Activated CD4-positive, alpha-beta memory T cell treated with anti-CD3 and anti-CD28 coated beads, Interleukin-2, amount 10 ng/mL, durations not matched to agents 7 days and 5 days (primary cell): ENCODE measurements at regions not wholly inside any gene's neighbourhood (a gene's known extent, or its start where the extent isn't known, plus 50 kb on each side); places are given as distances from the start of the nearest gene placed in this dataset.
"Not testable (repeated sequence)": the region's sequence is repeated elsewhere in the genome, so short reads cannot be mapped to it uniquely, and the experiment has no call there.

Experiments used
- CTCF ChIA-PET: fragments of 350-600 bp; sonication (Branson Sonifier 250); formaldehyde crosslinking; loops from one replicate; lab custom pipeline; 2021; ENCODE audit warnings: antibody characterized with exemption, inconsistent platforms; lab: Charles Lee
- POLR2A ChIA-PET: fragments of 350-600 bp; sonication (Branson Sonifier 250); formaldehyde crosslinking; loops from one replicate; lab custom pipeline; 2021; ENCODE audit warnings: antibody characterized with exemption; lab: Charles Lee
- DNase-seq: peaks from one replicate; pipeline ENCODE4 v3.0.0-alpha.2; 2020
- H3K27ac Mint-ChIP-seq: one replicate; pipeline ENCODE4 v1.8.0; 2021; ENCODE audit warnings: mild to moderate bottlenecking, mixed read lengths
- H3K27me3 Mint-ChIP-seq: one replicate; pipeline ENCODE4 v1.8.0; 2021; ENCODE audit warnings: mixed read lengths
- H3K36me3 Mint-ChIP-seq: one replicate; pipeline ENCODE4 v1.8.0; 2021; ENCODE audit warnings: low read depth, mixed read lengths
- H3K4me1 Mint-ChIP-seq: one replicate; pipeline ENCODE4 v1.8.0; 2021; ENCODE audit warnings: mixed read lengths
- H3K4me3 Mint-ChIP-seq: one replicate; pipeline ENCODE4 v1.8.0; 2021; ENCODE audit warnings: mild to moderate bottlenecking, mixed read lengths
- H3K9me3 Mint-ChIP-seq: one replicate; pipeline ENCODE4 v1.8.0; 2021; ENCODE audit warnings: mixed read lengths

- Mint-ChIP-seq H3K4me1 (no peaks in the 10 kb centered on the region), H3K27ac (no peak overlapping the region), H3K4me3 (no peak overlapping the region), H3K27me3 (no peaks in the 10 kb centered on the region), H3K36me3 (no peaks in the 10 kb centered on the region), H3K9me3 (peaks cover 6% of the 10 kb centered on the region)
- no peak for DNase-seq
- ChIA-PET POLR2A (no interaction called here), CTCF (no interaction called here)
Observed at GRCh38 chr6:159416891-159417560, 247.8 kb downstream of the FNDC1 start.

DNA sequence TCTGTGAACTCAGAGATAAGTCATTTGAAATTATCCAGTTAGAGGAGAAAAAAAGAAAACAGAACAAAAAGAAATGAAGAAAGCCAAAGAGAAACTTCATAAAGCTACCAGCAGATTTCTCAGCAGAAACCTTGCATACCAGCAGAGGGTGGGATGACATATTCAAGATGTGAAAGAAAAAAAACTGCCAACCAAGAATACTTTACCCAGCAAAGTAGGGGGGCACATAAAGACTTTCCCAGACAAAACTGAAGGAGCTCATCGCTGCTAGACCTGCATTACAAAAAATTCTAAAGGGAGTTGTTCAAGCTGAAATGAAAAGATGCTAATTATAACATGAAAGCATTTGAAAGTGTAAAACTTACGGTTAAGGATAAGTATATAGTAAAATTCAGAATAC lies 246.3 kb downstream of the FNDC1 start:
- CTCF ChIA-PET = interaction anchor here (1.7 kb wide), 1 partner anchor 17 kb away, joined by 3 read pairs; no protein-coding TSS in a partner anchor
- POLR2A ChIA-PET = no interaction called here
- no peak for DNase-seq
- H3K27ac Mint-ChIP-seq = no peak overlapping the region
- H3K4me3 Mint-ChIP-seq = no peak overlapping the region
- H3K36me3 Mint-ChIP-seq = no peaks in the 10 kb centered on the region
- no peaks in the 10 kb centered on the region for H3K4me1 Mint-ChIP-seq
- peaks cover 6% of the 10 kb centered on the region for H3K9me3 Mint-ChIP-seq
- no peaks in the 10 kb centered on the region for H3K27me3 Mint-ChIP-seq

DNA sequence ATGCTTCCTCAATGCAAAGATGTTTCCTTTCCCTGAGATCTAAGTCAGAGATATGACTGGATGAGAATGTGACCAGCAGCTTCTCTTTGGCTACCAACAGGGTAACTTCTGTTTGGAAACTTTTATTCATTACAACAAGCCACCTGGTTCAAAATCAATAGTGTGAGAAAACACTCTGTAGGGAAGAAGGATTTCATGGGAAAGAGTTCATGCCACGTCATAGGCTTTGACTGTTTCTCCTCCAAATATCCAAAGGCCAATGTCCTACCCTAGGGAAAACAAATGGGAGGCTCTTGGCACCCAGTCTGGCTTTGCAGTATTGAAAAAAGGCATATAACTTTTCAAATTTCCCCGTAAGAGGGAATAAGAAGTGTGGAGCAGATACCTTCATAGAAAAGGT lies 245.5 kb downstream of the FNDC1 start:
- Mint-ChIP-seq H3K9me3 (peaks cover 6% of the 10 kb centered on the region), H3K4me3 (no peak overlapping the region), H3K36me3 (no peaks in the 10 kb centered on the region), H3K4me1 (no peaks in the 10 kb centered on the region), H3K27ac (no peak overlapping the region), H3K27me3 (peaks cover 2% of the 10 kb centered on the region)
- POLR2A ChIA-PET = no interaction called here
- CTCF ChIA-PET = interaction anchor here (1.7 kb wide), 1 partner anchor 17 kb away, joined by 3 read pairs; no protein-coding TSS in a partner anchor
- DNase-seq = no peak

- POLR2A ChIA-PET, CTCF ChIA-PET, DNase-seq, H3K4me1 Mint-ChIP-seq, H3K9me3 Mint-ChIP-seq, H3K27ac Mint-ChIP-seq, H3K27me3 Mint-ChIP-seq, H3K36me3 Mint-ChIP-seq, H3K4me3 Mint-ChIP-seq: not testable (repeated sequence)
Observed at GRCh38 chr6:159407211-159407780, 238.1 kb downstream of the FNDC1 start.

DNA sequence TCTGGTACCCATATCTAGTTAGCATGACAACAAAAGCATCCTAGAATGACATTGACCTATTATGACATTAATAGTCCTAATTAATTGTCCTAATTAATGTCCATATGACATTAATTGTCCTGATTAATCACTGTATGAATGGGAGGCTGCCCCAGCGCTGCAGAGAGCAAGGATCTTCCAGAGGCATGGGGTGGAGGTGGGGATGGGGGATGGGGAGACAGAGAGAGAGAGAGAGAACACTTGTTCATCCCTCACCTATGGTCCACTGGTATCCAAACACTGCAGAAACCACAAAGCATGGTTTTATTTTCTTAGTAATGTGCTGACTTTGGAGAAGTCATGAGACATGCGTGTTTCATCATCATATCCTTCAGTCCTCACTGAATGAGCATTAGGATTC lies 235.1 kb downstream of the FNDC1 start:
- CTCF ChIA-PET = no interaction called here
- Mint-ChIP-seq H3K4me1 (no peaks in the 10 kb centered on the region), H3K36me3 (no peaks in the 10 kb centered on the region), H3K9me3 (peaks cover 3% of the 10 kb centered on the region), H3K27me3 (no peaks in the 10 kb centered on the region), H3K4me3 (no peak overlapping the region), H3K27ac (no peak overlapping the region)
- POLR2A ChIA-PET = interaction anchor here (0.6 kb wide), 1 partner anchor 136 kb away, joined by 3 read pairs; no protein-coding TSS in a partner anchor
- no peak for DNase-seq

DNA sequence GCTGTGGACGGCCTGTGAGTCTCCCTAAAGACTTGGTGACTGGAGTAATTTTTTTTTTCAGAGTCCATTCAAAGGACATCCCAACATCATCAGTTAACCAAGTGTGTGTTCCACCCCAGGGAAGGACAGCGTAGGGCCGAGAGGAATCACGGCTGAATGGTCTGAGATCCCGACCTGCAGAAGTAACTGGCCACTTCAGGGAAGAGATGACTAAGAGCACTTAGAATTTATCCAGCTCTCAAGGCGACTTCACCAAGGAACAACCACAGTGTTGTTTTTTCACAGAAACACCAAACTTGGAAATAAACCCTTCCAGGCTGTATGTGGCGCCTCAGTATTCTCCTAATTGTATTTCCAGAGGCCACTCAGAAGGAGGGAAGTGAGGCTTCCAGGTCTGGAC lies 231.6 kb downstream of the FNDC1 start:
- Mint-ChIP-seq H3K4me3 (no peak overlapping the region), H3K27ac (no peak overlapping the region), H3K36me3 (no peaks in the 10 kb centered on the region), H3K9me3 (no peaks in the 10 kb centered on the region), H3K4me1 (no peaks in the 10 kb centered on the region), H3K27me3 (no peaks in the 10 kb centered on the region)
- DNase-seq = no peak
- ChIA-PET POLR2A (no interaction called here), CTCF (no interaction called here)

DNA sequence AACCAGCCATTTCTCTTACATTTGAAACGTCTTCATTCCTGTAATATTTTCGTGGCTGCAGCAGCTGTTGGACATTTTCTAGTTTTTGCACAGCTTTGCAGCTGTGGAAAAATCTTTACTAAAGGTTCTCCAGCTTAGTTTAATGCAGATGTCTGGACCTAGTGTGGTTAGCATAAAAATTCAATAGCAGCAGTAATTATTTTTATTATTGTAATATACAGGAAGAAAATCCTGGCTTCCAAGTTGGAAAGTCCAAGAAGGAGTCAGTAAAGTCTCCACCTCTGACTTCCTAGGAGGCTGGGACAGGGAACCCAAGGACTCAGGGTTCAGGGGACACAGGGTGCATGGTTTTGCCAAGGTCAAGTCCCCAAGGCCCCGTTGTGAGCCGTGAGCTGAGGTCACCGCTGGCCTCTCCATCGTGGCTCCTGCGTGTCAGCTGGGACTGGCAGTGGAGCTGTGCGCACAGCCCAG lies 230.6 kb downstream of the FNDC1 start:
- CTCF ChIA-PET = no interaction called here
- no peak overlapping the region for H3K4me3 Mint-ChIP-seq
- H3K36me3 Mint-ChIP-seq = no peaks in the 10 kb centered on the region
- POLR2A ChIA-PET = no interaction called here
- H3K9me3 Mint-ChIP-seq = no peaks in the 10 kb centered on the region
- H3K27me3 Mint-ChIP-seq = no peaks in the 10 kb centered on the region
- H3K27ac Mint-ChIP-seq = no peak overlapping the region
- DNase-seq = no peak
- H3K4me1 Mint-ChIP-seq = no peaks in the 10 kb centered on the region

DNA sequence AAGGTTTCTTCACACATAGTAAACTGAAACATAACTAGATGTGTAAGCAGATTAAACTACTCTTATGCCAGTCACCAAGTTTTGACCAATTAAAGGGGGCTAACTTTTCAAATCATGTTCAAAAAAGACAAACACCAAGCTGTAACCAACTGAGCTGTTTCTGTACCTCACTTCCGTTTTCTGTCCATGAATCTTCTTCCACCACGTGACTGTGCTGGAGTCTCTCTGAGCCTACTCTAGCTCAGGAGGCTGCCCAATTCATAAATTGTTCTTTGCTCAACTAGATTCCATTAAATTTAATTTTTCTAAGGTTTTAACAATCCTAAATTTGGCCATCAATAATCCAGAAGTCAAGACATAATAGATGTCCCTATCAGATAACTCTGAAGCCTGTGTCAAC lies 229.4 kb downstream of the FNDC1 start:
- no peak for DNase-seq
- Mint-ChIP-seq H3K9me3 (no peaks in the 10 kb centered on the region), H3K36me3 (no peaks in the 10 kb centered on the region), H3K27ac (no peak overlapping the region), H3K4me1 (no peaks in the 10 kb centered on the region), H3K4me3 (no peak overlapping the region), H3K27me3 (no peaks in the 10 kb centered on the region)
- POLR2A ChIA-PET = no interaction called here
- CTCF ChIA-PET = interaction anchor here (1.1 kb wide), 1 partner anchor 17 kb away, joined by 3 read pairs; no protein-coding TSS in a partner anchor

DNA sequence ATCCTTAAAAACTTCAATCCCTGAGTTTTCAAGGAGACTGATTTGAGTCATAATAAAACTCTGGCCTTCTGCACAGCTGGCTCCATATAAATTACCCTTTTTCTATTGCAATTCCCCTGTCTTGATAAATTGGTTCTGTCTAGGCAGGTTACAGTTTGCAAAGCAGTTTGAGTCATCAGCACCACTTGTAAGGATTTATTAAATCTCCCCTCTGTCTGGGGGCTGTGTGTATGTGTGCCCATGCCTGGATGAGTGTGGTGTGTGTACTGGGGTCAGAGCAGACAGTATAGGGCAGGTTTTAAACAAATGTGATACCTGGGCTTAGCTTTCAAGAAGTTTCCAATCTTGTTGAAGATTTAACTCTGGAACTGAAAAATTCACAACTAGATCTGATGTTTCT lies 228.6 kb downstream of the FNDC1 start:
- no peaks in the 10 kb centered on the region for H3K36me3 Mint-ChIP-seq
- no peaks in the 10 kb centered on the region for H3K9me3 Mint-ChIP-seq
- CTCF ChIA-PET = interaction anchor here (1.1 kb wide), 1 partner anchor 18 kb away, joined by 3 read pairs; no protein-coding TSS in a partner anchor
- no peaks in the 10 kb centered on the region for H3K4me1 Mint-ChIP-seq
- no peak for DNase-seq
- H3K27ac Mint-ChIP-seq = no peak overlapping the region
- POLR2A ChIA-PET = no interaction called here
- H3K27me3 Mint-ChIP-seq = no peaks in the 10 kb centered on the region
- H3K4me3 Mint-ChIP-seq = no peak overlapping the region

DNA sequence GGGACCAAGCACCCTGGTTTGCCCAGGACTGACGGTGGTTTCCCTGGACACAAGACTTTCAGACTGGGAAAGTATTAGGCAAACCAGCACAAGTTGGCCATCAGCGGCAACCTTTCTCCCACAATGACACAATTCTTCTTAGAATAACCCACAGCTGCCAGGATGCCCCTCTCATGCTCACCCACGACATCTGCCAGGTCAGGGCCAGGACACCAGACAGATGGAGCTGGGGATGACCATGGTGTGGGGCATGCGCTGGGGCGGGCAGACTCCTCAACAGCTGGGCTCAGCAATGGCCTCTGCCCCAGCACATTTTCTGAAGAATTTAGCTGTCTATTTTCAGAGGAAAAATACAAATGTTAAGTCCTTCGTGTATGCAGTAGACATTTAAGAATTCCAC lies 226.4 kb downstream of the FNDC1 start:
- POLR2A ChIA-PET = no interaction called here
- DNase-seq = no peak
- no peaks in the 10 kb centered on the region for H3K4me1 Mint-ChIP-seq
- no peaks in the 10 kb centered on the region for H3K36me3 Mint-ChIP-seq
- CTCF ChIA-PET = no interaction called here
- H3K9me3 Mint-ChIP-seq = no peaks in the 10 kb centered on the region
- peaks cover 2% of the 10 kb centered on the region for H3K27me3 Mint-ChIP-seq
- no peak overlapping the region for H3K4me3 Mint-ChIP-seq
- H3K27ac Mint-ChIP-seq = no peak overlapping the region

DNA sequence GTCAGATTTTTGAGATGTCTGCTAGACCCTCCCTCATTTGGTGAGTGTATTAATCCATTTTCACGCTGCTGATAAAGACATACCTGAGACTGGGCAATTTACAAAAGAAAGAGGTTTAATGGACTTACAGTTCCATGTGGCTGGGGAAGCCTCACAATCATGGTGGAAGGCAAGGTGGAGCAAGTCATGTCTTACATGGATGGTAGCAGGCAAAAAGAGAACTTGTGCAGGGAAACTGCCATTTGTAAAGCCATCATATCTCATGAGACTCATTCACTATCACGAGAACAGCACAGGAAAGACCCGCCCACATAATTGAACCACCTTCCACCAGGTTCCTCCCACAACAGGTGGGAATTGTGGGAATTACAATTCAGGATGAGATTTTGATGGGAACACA lies 223.5 kb downstream of the FNDC1 start:
- DNase-seq, CTCF ChIA-PET, H3K27ac Mint-ChIP-seq, POLR2A ChIA-PET, H3K36me3 Mint-ChIP-seq, H3K9me3 Mint-ChIP-seq, H3K4me3 Mint-ChIP-seq, H3K4me1 Mint-ChIP-seq: not testable (repeated sequence)
- H3K27me3 Mint-ChIP-seq = peaks cover 23% of the 10 kb centered on the region

- no peak overlapping the region for H3K27ac Mint-ChIP-seq
- H3K27me3 Mint-ChIP-seq = peaks cover 25% of the 10 kb centered on the region
- ChIA-PET CTCF (interaction anchor here (1.3 kb wide), 1 partner anchor 10 kb away, joined by 3 read pairs; no protein-coding TSS in a partner anchor), POLR2A (no interaction called here)
- no peaks in the 10 kb centered on the region for H3K9me3 Mint-ChIP-seq
- no peak overlapping the region for H3K4me3 Mint-ChIP-seq
- DNase-seq = no peak
- H3K36me3 Mint-ChIP-seq = no peaks in the 10 kb centered on the region
- H3K4me1 Mint-ChIP-seq = no peaks in the 10 kb centered on the region
Observed at GRCh38 chr6:159390381-159390780, 221.2 kb downstream of the FNDC1 start.

DNA sequence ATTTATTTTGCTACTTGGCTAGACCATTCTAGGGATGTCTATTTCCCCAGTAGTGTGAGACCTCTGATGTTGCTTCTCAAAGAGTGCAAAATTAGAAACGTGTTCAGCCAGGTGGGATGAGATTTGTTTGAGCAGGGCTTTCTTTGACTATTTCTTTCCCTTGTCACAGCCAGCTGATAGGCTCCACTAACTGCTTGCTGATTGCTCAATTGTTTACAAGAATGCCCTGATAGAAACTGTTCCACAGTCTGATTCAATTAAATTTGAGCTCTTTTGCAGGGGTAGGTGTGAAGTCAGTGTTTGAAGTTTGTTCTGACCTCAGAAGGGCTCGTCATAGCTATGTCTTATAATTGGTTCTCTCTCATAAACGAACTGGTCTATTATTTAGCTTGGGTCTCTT lies 220.5 kb downstream of the FNDC1 start:
- Mint-ChIP-seq H3K4me3 (no peak overlapping the region), H3K36me3 (no peaks in the 10 kb centered on the region), H3K27ac (no peak overlapping the region), H3K27me3 (peaks cover 27% of the 10 kb centered on the region), H3K9me3 (no peaks in the 10 kb centered on the region), H3K4me1 (no peaks in the 10 kb centered on the region)
- no peak for DNase-seq
- ChIA-PET POLR2A (no interaction called here), CTCF (interaction anchor here (1.3 kb wide), 1 partner anchor 9 kb away, joined by 3 read pairs; no protein-coding TSS in a partner anchor)
